Fibroblast of skin of abdomen (primary cell): ENCODE measurements at regions not wholly inside any gene's neighbourhood (a gene's known extent, or its start where the extent isn't known, plus 50 kb on each side); places are given as distances from the start of the nearest gene placed in this dataset.
"Not testable (repeated sequence)": the region's sequence is repeated elsewhere in the genome, so short reads cannot be mapped to it uniquely, and the experiment has no call there.

ENCODE experiments used
- DNase-seq: peaks from one replicate; pipeline ENCODE4 v3.0.0-alpha.2; 2013

DNA sequence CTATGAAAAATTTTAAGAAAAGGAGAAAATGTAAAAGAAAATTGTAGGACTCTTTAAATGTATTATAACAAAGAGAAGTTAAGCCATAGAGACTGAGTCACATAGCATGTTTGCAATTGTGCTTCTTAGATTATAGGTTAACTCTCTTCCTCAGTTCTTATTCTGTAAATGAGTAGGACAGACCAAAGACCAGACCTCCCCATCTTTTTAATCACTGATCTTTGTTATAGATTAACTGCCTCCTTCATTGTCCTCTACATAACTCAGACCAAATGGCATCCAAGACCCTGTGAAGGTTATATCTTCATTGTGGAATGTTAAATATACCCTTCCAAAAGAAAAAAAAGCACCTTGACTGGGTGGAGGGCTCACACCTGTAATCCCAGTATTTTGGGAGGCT lies 316.9 kb upstream of the LRRTM4 start:
- DNase-seq: no peak

GRCh38 chr2:77862120-77862519 lies 339.9 kb upstream of the LRRTM4 start:
- DNase-seq: no peak

GRCh38 chr2:77864426-77864825 lies 342.2 kb upstream of the LRRTM4 start:
- no peak for DNase-seq

DNA sequence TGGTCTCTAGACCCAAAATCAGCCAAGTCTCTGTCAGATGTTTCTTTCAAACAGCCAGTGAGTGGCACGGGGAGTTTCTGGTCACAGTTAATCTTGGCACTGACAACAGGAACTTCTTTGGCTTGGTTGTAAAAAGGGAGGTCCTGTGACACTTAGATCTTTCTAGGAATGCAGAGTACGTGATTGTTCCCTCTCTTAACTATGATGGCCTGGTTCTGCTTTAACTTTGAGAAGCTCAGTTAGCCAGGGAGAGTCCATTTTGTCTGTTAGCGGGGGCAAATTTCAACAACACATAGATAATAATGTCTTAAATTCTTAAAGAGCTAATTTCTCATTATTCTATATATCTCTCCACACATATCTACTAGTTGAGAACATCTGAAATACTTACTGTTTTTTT lies 344.5 kb upstream of the LRRTM4 start:
- DNase-seq: no peak

- no peak for DNase-seq
Measured at GRCh38 chr2:77867146-77867545, 345.0 kb upstream of the LRRTM4 start.

- no peak for DNase-seq
Measured at GRCh38 chr2:77873506-77873905, 351.3 kb upstream of the LRRTM4 start.

GRCh38 chr2:77900211-77900610 lies 378.0 kb upstream of the LRRTM4 start:
- not testable (repeated sequence) for DNase-seq

DNA sequence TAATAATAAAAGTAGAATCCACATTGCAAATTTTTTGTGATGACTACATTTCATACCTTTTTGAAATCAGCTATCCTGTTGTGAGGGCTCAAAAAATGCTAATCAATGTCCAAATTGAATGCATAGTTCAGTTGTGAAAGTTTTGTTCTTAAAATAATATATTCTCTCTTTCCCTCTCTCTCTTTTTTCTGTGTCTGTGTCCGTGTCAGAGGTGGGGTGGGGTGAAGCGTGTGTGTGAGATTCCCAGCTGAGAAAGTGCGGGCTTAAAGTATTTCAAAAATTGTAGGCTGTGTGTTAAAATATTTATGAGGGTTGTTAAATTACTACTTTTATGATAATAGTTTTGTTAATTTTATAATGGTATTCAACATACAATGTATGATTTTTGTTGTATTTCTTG lies 388.0 kb upstream of the LRRTM4 start:
- no peak for DNase-seq

DNA sequence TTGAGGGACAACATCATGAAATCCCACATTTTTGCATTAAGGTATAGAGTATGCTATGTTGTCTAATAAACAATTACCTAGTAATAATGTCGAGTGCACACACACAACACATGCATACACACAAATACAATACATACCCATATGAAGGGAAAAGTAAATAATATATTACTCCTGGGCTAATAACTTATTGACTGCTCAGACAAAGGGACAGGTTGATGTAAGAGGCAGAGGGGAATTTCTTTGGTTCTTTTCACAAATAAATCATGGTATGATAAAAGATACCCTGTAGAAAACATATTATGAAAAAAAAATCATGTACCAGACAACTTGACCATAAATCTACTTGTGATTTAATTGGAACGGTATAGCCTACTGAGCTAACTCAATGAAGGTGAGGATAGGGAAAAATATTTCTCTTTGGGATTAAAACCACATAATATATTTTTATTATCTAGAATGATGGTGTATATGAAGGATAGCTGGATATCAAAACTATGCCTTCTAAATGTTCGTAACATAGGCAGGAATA lies 398.7 kb upstream of the LRRTM4 start:
- DNase-seq: no peak

DNA sequence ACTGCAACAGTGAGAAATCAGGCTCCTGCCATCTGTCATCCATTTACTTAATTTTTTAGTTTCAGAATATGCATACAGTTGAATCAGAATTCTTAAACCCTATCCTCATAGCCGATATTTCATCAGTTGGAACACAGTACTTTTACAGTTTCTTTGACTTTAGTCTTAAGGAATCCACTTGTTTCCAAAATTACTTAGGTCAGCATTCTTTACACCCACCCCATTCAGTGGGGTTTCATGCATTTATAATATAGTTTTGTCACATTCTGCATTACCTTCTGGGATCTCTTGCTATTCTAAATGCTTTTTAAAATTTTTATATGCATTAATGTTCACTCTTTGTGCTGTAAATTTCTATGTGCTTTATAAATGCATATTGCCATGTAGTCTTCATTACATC lies 400.4 kb upstream of the LRRTM4 start:
- DNase-seq: no peak

GRCh38 chr2:77937366-77937765 lies 415.2 kb upstream of the LRRTM4 start:
- DNase-seq: no peak

- DNase-seq: no peak
Measured at GRCh38 chr2:77938462-77938861, 416.3 kb upstream of the LRRTM4 start.

GRCh38 chr2:77939370-77939769 lies 417.2 kb upstream of the LRRTM4 start:
- no peak for DNase-seq

DNA sequence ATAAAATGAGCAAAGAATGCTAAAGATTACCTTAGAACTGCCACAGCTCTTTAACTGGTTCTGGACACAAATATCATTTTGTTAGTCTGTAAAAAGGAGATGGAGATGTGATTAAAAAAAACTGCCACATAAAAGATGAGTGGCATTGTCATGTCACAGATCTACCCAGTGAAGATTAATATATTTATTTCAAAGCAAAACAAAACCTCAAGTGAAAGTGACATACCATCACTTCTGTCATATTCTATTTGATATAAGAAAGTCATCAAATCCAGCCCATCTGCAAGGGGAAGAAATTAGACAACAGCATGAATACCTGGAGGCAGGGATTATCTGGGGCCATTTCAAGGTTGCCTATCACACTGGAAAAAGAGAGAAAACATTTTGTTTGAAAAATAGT lies 417.6 kb upstream of the LRRTM4 start:
- DNase-seq: no peak

- no peak for DNase-seq
Measured at GRCh38 chr2:77954931-77955330, 432.8 kb upstream of the LRRTM4 start.

GRCh38 chr2:77962943-77963342 lies 440.8 kb upstream of the LRRTM4 start:
- DNase-seq: no peak

GRCh38 chr2:77977471-77978063 lies 455.4 kb upstream of the LRRTM4 start:
- DNase-seq: no peak

DNA sequence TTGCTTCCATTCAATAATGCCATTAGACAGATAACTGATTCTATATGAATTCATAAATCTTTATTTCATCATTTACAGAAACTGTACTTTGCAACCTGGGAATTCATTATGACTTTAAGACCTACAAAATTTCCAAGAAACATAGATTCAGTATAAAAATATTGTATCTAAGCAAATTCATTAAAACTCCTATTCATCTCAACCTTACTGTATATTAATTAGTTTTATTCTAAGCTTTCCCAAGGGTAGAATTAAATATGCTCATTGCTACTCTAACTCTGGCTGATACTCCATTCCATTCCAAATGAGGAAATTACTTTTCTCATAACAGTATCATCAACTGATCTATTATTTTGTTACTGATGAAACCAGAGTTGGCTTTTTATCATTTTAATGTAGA lies 473.0 kb upstream of the LRRTM4 start:
- no peak for DNase-seq

DNA sequence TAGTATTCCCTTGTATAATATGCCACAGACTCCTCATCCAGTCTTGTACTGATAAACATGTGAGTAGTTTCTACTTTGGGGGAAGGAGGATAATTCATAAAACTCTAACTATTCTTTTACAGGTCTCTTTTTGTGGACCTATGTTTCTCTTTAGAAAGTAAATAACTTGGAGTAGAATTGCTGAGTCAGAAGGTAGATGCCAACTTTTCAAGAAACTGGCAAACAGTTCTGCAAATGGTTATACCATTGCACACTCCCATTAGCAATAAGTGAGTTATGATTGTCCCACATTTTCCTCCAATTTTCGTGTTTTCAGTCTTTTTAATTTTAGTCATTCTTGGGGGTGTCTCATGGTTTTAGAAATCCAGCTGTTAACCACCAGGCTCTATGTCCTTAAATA lies 477.2 kb upstream of the LRRTM4 start:
- DNase-seq: no peak

DNA sequence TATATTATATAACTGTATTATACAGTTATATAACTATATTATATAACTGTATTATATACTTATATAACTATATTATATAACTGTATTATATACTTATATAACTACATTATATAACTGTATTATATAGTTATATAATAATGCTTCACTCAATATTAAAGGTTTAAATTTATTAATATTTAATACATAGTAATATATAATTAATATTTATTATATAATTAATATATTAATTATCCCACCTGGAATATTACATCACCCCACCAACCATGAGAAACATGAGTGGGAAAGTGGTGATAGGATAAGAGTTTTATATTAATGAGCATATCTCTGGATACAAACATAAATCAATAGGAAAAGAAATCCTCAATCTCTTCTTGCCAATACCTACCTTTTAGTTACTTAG lies 487.1 kb upstream of the LRRTM4 start:
- no peak for DNase-seq

- DNase-seq: no peak
Measured at GRCh38 chr2:78011251-78011650, 489.1 kb upstream of the LRRTM4 start.

- no peak for DNase-seq
Measured at GRCh38 chr2:78020491-78020890, 498.3 kb upstream of the LRRTM4 start.

GRCh38 chr2:78023356-78023755 lies 501.2 kb upstream of the LRRTM4 start:
- no peak for DNase-seq

GRCh38 chr2:78024996-78025395 lies 502.8 kb upstream of the LRRTM4 start:
- DNase-seq: no peak

DNA sequence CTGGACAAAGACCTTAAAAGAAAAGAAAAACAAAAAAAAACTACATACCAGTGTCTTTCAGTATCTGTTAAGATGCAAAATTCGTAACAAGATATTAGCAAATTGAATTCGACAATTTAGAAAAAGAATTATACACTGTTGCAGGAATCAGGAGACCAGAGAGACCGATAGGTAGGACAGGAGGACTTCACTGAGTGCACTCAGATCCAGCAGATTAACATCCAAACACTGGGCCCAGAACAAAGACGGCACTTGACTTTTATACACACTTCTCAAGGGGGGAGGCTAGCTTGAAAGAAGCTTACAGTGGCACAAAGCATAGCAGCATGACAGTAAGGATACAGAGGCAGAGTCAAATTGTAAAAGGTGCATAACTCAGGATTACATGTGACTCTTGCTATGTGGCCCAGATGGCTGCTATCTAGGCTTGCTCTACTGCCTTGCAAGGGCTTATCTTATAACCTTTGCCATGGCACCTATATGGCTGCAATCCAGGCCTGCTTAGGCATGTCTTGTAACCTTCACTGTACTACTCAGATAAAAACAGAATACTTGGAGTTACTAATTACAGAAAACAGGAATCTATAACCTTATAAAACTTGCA lies 507.3 kb upstream of the LRRTM4 start:
- DNase-seq: no peak
